ENCODE measurements at regions not wholly inside any gene's neighbourhood (a gene's known extent, or its start where the extent isn't known, plus 50 kb on each side); places are given as distances from the start of the nearest gene placed in this dataset.

DNA sequence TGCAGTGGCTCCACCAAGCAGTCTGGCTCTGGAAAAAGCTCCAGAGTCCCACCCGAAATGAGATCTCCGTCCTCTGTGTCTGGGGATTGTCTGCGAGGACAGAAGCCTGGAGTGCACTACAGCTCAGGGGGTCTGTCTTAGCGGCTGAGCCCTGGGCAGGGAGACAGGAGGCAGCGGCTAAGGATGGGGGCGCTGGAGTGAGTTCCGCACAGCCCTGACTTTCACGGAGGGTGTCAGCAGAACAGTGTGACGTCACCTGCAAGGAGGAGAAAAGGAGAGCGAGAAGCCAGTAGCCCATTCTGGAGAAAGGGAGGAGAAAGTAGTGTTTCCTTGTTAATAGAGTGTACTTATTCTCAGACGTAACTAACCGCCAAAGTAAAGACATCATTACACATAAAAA is 97.6 kb downstream of the FAM50B start:
- no peak for TF ChIP-seq POLR2A (IDR thresholded peaks at IDR 0.05)
- TF ChIP-seq, protein P1, sequence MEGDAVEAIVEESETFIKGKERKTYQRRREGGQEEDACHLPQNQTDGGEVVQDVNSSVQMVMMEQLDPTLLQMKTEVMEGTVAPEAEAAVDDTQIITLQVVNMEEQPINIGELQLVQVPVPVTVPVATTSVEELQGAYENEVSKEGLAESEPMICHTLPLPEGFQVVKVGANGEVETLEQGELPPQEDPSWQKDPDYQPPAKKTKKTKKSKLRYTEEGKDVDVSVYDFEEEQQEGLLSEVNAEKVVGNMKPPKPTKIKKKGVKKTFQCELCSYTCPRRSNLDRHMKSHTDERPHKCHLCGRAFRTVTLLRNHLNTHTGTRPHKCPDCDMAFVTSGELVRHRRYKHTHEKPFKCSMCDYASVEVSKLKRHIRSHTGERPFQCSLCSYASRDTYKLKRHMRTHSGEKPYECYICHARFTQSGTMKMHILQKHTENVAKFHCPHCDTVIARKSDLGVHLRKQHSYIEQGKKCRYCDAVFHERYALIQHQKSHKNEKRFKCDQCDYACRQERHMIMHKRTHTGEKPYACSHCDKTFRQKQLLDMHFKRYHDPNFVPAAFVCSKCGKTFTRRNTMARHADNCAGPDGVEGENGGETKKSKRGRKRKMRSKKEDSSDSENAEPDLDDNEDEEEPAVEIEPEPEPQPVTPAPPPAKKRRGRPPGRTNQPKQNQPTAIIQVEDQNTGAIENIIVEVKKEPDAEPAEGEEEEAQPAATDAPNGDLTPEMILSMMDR (IDR thresholded peaks at IDR 0.05), result no peak

Measured in transverse colon (tissue), 3 donors.